NCI-H1436 treated with DMSO at 0.1 percent for 48 hours (cell line): ENCODE measurements at regions not wholly inside any gene's neighbourhood (a gene's known extent, or its start where the extent isn't known, plus 50 kb on each side); places are given as distances from the start of the nearest gene placed in this dataset.

Source experiments
- DNase-seq: peaks from one replicate; lab custom pipeline; 2025; lab: John Stamatoyannopoulos, UW

- no peak for DNase-seq
Observed at GRCh38 chr22:27146866-27147633, 489.7 kb downstream of the MIAT start.

GRCh38 chr22:27148055-27148454 lies 490.7 kb downstream of the MIAT start:
- no peak for DNase-seq

- DNase-seq: no peak
Observed at GRCh38 chr22:27148886-27149470, 491.6 kb downstream of the MIAT start.

- DNase-seq: no peak
Observed at GRCh38 chr22:27149921-27150543, 492.6 kb downstream of the MIAT start.

GRCh38 chr22:27150544-27150941 lies 493.2 kb downstream of the MIAT start:
- DNase-seq: no peak

GRCh38 chr22:27151407-27151806 lies 494.0 kb downstream of the MIAT start:
- no peak for DNase-seq

GRCh38 chr22:27152033-27152432 lies 494.6 kb downstream of the MIAT start:
- no peak for DNase-seq

GRCh38 chr22:27152883-27153282 lies 495.5 kb downstream of the MIAT start:
- no peak for DNase-seq

GRCh38 chr22:27153386-27153785 lies 496.0 kb downstream of the MIAT start:
- DNase-seq: no peak

GRCh38 chr22:27154717-27155116 lies 497.3 kb downstream of the MIAT start:
- DNase-seq: no peak

- no peak for DNase-seq
Observed at GRCh38 chr22:27156821-27157489, 499.6 kb downstream of the MIAT start.

GRCh38 chr22:27157666-27158370 lies 500.4 kb downstream of the MIAT start:
- no peak for DNase-seq

- DNase-seq: no peak
Observed at GRCh38 chr22:27159016-27159415, 501.6 kb downstream of the MIAT start.

- no peak for DNase-seq
Observed at GRCh38 chr22:27159716-27160295, 502.4 kb downstream of the MIAT start.

GRCh38 chr22:27163162-27164137 lies 506.1 kb downstream of the MIAT start:
- no peak for DNase-seq

- DNase-seq: no peak
Observed at GRCh38 chr22:27164781-27165503, 507.6 kb downstream of the MIAT start.

GRCh38 chr22:27168681-27169080 lies 511.3 kb downstream of the MIAT start:
- no peak for DNase-seq

GRCh38 chr22:27170491-27170890 lies 513.1 kb downstream of the MIAT start:
- DNase-seq: no peak

- DNase-seq: no peak
Observed at GRCh38 chr22:27171212-27171611, 513.8 kb downstream of the MIAT start.

- DNase-seq: no peak
Observed at GRCh38 chr22:27173530-27173929, 516.1 kb downstream of the MIAT start.
